SK-N-SH (cell line): ENCODE measurements at regions not wholly inside any gene's neighbourhood (a gene's known extent, or its start where the extent isn't known, plus 50 kb on each side); places are given as distances from the start of the nearest gene placed in this dataset.
"Not testable (repeated sequence)": the region's sequence is repeated elsewhere in the genome, so short reads cannot be mapped to it uniquely, and the experiment has no call there.

Source experiments
- CTCF ChIA-PET: fragments of 300-600, 350-600 bp; formaldehyde crosslinking; extraction: SDS; loops from one replicate; lab custom pipeline; 2021; lab: Yijun Ruan, JAX
- POLR2A ChIA-PET: fragments of 350-600 bp; sonication (Branson Sonifier 250); formaldehyde crosslinking; extraction: SDS; loops from one replicate; lab custom pipeline; 2020; ENCODE audit warnings: antibody characterized with exemption, inconsistent platforms; lab: Yijun Ruan, JAX
- DNase-seq: peaks from one replicate; pipeline ENCODE4 v3.0.0; 2012
- H2AFZ ChIP-seq: fragments of 200-600 bp; sonication (generic); 2 replicates; pipeline ENCODE4 v1.8.1; 2016; ENCODE audit warnings: antibody characterized with exemption, mild to moderate bottlenecking, low read depth
- H3F3A ChIP-seq: fragments of 200-600 bp; sonication (generic); replicated peaks from 2 replicates; pipeline ENCODE3; 2016; ENCODE audit warnings: antibody characterized with exemption, mild to moderate bottlenecking; ENCODE audit not compliant: insufficient read depth
- H3K27ac ChIP-seq, 2 experiments: fragments of 200-500 bp in 1 of 2; fragments of 200-600 bp in 1 of 2; sonication (Bioruptor generic) in 1 of 2; sonication (generic), shearing (Covaris generic) in 1 of 2; 2 replicates each; pipeline versions ENCODE4 v1.5.1 to v1.6.1; 2014 to 2016; ENCODE audit warnings: low read depth in 2 of 2, inconsistent platforms in 1 of 2, low read length in 1 of 2, mild to moderate bottlenecking in 1 of 2, mixed read lengths in 1 of 2
- H3K27me3 ChIP-seq: fragments of 200-600 bp; sonication (generic), shearing (Covaris generic); 2 replicates; pipeline ENCODE4 v1.6.1; 2016; ENCODE audit warnings: mixed run types; ENCODE audit not compliant: insufficient read depth
- H3K36me3 ChIP-seq, 2 experiments: fragments of 200-500 bp in 1 of 2; fragments of 200-600 bp in 1 of 2; sonication (Bioruptor generic) in 1 of 2; sonication (generic) in 1 of 2; replicated peaks in 1 of 2; 2 replicates each; pipeline versions ENCODE3 to v1.5.1; 2014 to 2016; ENCODE audit warnings: low read length in 1 of 2, mild to moderate bottlenecking in 1 of 2; ENCODE audit not compliant: insufficient read depth in 2 of 2, control insufficient read depth in 1 of 2
- H3K4me1 ChIP-seq, 2 experiments: fragments of 200-500 bp in 1 of 2; fragments of 200-600 bp in 1 of 2; sonication (Bioruptor generic) in 1 of 2; sonication (generic), shearing (Covaris generic) in 1 of 2; 2 replicates each; pipeline versions ENCODE4 v1.5.1 to v1.6.1; 2014 to 2016; ENCODE audit warnings: low read depth in 1 of 2, low read length in 1 of 2, mixed run types in 1 of 2; ENCODE audit not compliant: insufficient read depth in 2 of 2, control insufficient read depth in 1 of 2
- H3K4me2 ChIP-seq: fragments of 200-600 bp; sonication (generic), shearing (Covaris generic); 2 replicates; pipeline ENCODE4 v1.6.1; 2017; ENCODE audit warnings: mixed run types
- H3K4me3 ChIP-seq, 2 experiments: fragments of 200-500 bp in 1 of 2; fragments of 200-600 bp in 1 of 2; sonication (Bioruptor generic) in 1 of 2; sonication (generic), shearing (Covaris generic) in 1 of 2; 2 replicates each; pipeline versions ENCODE4 v1.5.1 to v1.8.1; 2014 to 2016; ENCODE audit warnings: low read depth in 2 of 2, inconsistent platforms in 1 of 2, low read length in 1 of 2, mild to moderate bottlenecking in 1 of 2, mixed read lengths in 1 of 2, moderate library complexity in 1 of 2
- H3K79me2 ChIP-seq: fragments of 200-600 bp; sonication (generic); 2 replicates; pipeline ENCODE4 v1.8.1; 2017; ENCODE audit warnings: mild to moderate bottlenecking; ENCODE audit not compliant: insufficient read depth
- H3K9ac ChIP-seq: fragments of 200-600 bp; sonication (generic); 2 replicates; pipeline ENCODE4 v1.6.1; 2017; ENCODE audit warnings: mixed run types
- H3K9me2 ChIP-seq: fragments of 200-600 bp; sonication (generic); 2 replicates; pipeline ENCODE4 v1.6.1; 2017; ENCODE audit warnings: mixed run types
- H3K9me3 ChIP-seq: fragments of 200-600 bp; sonication (generic); 2 replicates; pipeline ENCODE4 v1.6.1; 2017; ENCODE audit warnings: mixed run types, mild to moderate bottlenecking, moderate library complexity
- H4K20me1 ChIP-seq: fragments of 200-600 bp; sonication (generic); 2 replicates; pipeline ENCODE4 v1.6.1; 2017; ENCODE audit warnings: mild to moderate bottlenecking, mixed run types; ENCODE audit not compliant: insufficient read depth
- CHD2 ChIP-seq: fragments of 150-350 bp; IDR thresholded peaks from 2 replicates; pipeline ENCODE4 v1.6.1; 2018; ENCODE audit warnings: low read length; ENCODE audit not compliant: partially characterized antibody
- CTCF ChIP-seq: fragments of 200-600 bp; sonication (generic); IDR thresholded peaks from 2 replicates; pipeline ENCODE4 v1.6.1; 2017; ENCODE audit warnings: antibody characterized with exemption, mild to moderate bottlenecking, moderate library complexity
- FOSL2 ChIP-seq: IDR thresholded peaks from 2 replicates; pipeline ENCODE4 v1.4.0; 2012; ENCODE audit warnings: low read depth, mild to moderate bottlenecking, moderate library complexity, borderline replicate concordance
- FOXM1 ChIP-seq: IDR thresholded peaks from 2 replicates; pipeline ENCODE4 v1.4.0; 2012; ENCODE audit warnings: low read depth, mild to moderate bottlenecking
- IRF3 ChIP-seq: fragments of 150-350 bp; IDR thresholded peaks from 2 replicates; pipeline ENCODE4 v1.6.1; 2016; ENCODE audit warnings: mild to moderate bottlenecking, low read depth, low read length
- JUND ChIP-seq: IDR thresholded peaks from 2 replicates; pipeline ENCODE4 v1.4.0; 2012
- MXI1 ChIP-seq: IDR thresholded peaks from 2 replicates; pipeline ENCODE4 v1.6.1; 2012; ENCODE audit warnings: mild to moderate bottlenecking, low read depth, low read length, improper control_type of control experiment
- RXRA ChIP-seq: IDR thresholded peaks from 2 replicates; pipeline ENCODE4 v1.4.0; 2012; ENCODE audit warnings: low read depth, mild to moderate bottlenecking, borderline replicate concordance
- SIN3A ChIP-seq: IDR thresholded peaks from 2 replicates; pipeline ENCODE4 v1.6.1; 2012; ENCODE audit warnings: low read depth, mild to moderate bottlenecking, low read length, moderate library complexity, borderline replicate concordance
- SMC3 ChIP-seq: IDR thresholded peaks from 2 replicates; pipeline ENCODE4 v1.6.1; 2012; ENCODE audit warnings: low read depth, low read length, improper control_type of control experiment
- TCF12 ChIP-seq: IDR thresholded peaks from 2 replicates; pipeline ENCODE4 v1.4.0; 2012
- TEAD4 ChIP-seq: IDR thresholded peaks from 2 replicates; pipeline ENCODE4 v1.4.0; 2012; ENCODE audit warnings: mild to moderate bottlenecking, borderline replicate concordance; ENCODE audit not compliant: insufficient read depth
- USF1 ChIP-seq: IDR thresholded peaks from 2 replicates; pipeline ENCODE4 v1.4.0; 2012; ENCODE audit warnings: low read depth, borderline replicate concordance
- USF2 ChIP-seq: fragments of 150-350 bp; IDR thresholded peaks from 2 replicates; pipeline ENCODE4 v1.6.1; 2017; ENCODE audit warnings: antibody characterized with exemption, low read length, low read depth, borderline replicate concordance
- YY1 ChIP-seq: IDR thresholded peaks from 2 replicates; pipeline ENCODE4 v1.4.0; 2012; ENCODE audit warnings: low read depth, mild to moderate bottlenecking
- WGBS: methylation state at CpG from one replicate; pipeline ENCODE4 v1.1.6; 2017; ENCODE audit warnings: low lambda C conversion rate; 5-methylcytosine and 5-hydroxymethylcytosine counted together

GRCh38 chr4:25509646-25510045 is 132.6 kb downstream of the ANAPC4 start:
- Histone ChIP-seq H3K36me3 (no peaks in the 10 kb centered on the region), H4K20me1 (no peaks in the 10 kb centered on the region), H3K27me3 (no peaks in the 10 kb centered on the region; the same call in 1 of the 2 replicates), H3K27ac (no peak overlapping the region), H3K79me2 (no peaks in the 10 kb centered on the region), H3K4me3 (no peak overlapping the region), H3K9ac (no peak overlapping the region), H2AFZ (no peak overlapping the region), H3K9me2 (no peaks in the 10 kb centered on the region), H3F3A (peaks cover 4% of the 10 kb centered on the region), H3K9me3 (no peaks in the 10 kb centered on the region), H3K4me1 (no peaks in the 10 kb centered on the region; a peak in 1 of 4 replicates), H3K4me2 (no peak overlapping the region)
- ChIA-PET CTCF (interaction anchor here (1.0 to 1.3 kb wide), 4 partner anchors 17 to 184 kb away, joined by 3 to 5 read pairs (median 3); no protein-coding TSS in a partner anchor), POLR2A (no interaction called here)
- no peak for TF ChIP-seq CHD2
- no peak for TF ChIP-seq USF1
- TF ChIP-seq SIN3A = no peak
- no peak for TF ChIP-seq JUND
- TF ChIP-seq MXI1 = no peak
- TF ChIP-seq TCF12 = no peak
- TF ChIP-seq FOSL2 = no peak
- TF ChIP-seq IRF3 = no peak
- no peak for TF ChIP-seq USF2
- TF ChIP-seq YY1 = no peak
- TF ChIP-seq CTCF = no peak
- TF ChIP-seq TEAD4 = no peak
- no peak for TF ChIP-seq SMC3
- TF ChIP-seq RXRA = no peak
- TF ChIP-seq FOXM1 = no peak
- 18% methylated on average over 4 of the region's 4 CpGs for whole genome bisulfite sequencing
- DNase-seq = no peak

- DNase-seq, H3K4me3 ChIP-seq, POLR2A ChIA-PET, H3K27me3 ChIP-seq, H3K79me2 ChIP-seq, H3K27ac ChIP-seq, H3K9me2 ChIP-seq, H3K4me2 ChIP-seq, H3K9me3 ChIP-seq, H3K9ac ChIP-seq, H3K36me3 ChIP-seq, H3K4me1 ChIP-seq, H3F3A ChIP-seq, CTCF ChIA-PET, H2AFZ ChIP-seq, H4K20me1 ChIP-seq: not testable (repeated sequence)
- WGBS = 64% methylated on average over 10 of the region's 10 CpGs
Observed at GRCh38 chr4:25511823-25512222, 134.8 kb downstream of the ANAPC4 start.
